Uterus (tissue), 2 donors: ENCODE measurements at regions not wholly inside any gene's neighbourhood (a gene's known extent, or its start where the extent isn't known, plus 50 kb on each side); places are given as distances from the start of the nearest gene placed in this dataset.

Experiments used
- CTCF ChIP-seq, 4 experiments: fragments of 200-600 bp in 2 of 4; fragments of 450-650 bp in 2 of 4; sonication (generic) in 2 of 4; IDR thresholded peaks; one replicate each; pipeline ENCODE4 v1.5.1; 2016 to 2019; ENCODE audit warnings: antibody characterized with exemption in 4 of 4, mild to moderate bottlenecking in 2 of 4, moderate library complexity in 1 of 4
- POLR2A ChIP-seq, 2 donors: fragments of 450-650 bp; IDR thresholded peaks; one replicate each; pipeline ENCODE4 v1.6.1; 2016; ENCODE audit warnings: antibody characterized with exemption in 2 of 2, mild to moderate bottlenecking in 1 of 2, moderate library complexity in 1 of 2

- TF ChIP-seq CTCF (IDR thresholded peaks at IDR 0.05) (no peak), POLR2A (IDR thresholded peaks at IDR 0.05) (no peak)
These were observed 76.5 kb downstream of the RAD51AP2 start for GRCh38 chr2:17441790-17442189.
